ENCODE measurements at regions not wholly inside any gene's neighbourhood (a gene's known extent, or its start where the extent isn't known, plus 50 kb on each side); places are given as distances from the start of the nearest gene placed in this dataset.

- DNase-seq: no peak
Observed at GRCh38 chr15:53009093-53009492, 219.0 kb upstream of the ONECUT1 start.

- no peak for DNase-seq
Observed at GRCh38 chr15:53000409-53000808, 210.3 kb upstream of the ONECUT1 start.

- no peak for DNase-seq
Observed at GRCh38 chr15:52997123-52997522, 207.0 kb upstream of the ONECUT1 start.

GRCh38 chr15:52994290-52994689, 204.2 kb upstream of the ONECUT1 start:
- no peak for DNase-seq

GRCh38 chr15:52984507-52984906, 194.4 kb upstream of the ONECUT1 start:
- no peak for DNase-seq

GRCh38 chr15:52980446-52980845, 190.3 kb upstream of the ONECUT1 start:
- DNase-seq: no peak

GRCh38 chr15:52976516-52977075, 186.5 kb upstream of the ONECUT1 start:
- no peak for DNase-seq

- DNase-seq: no peak
Observed at GRCh38 chr15:52975941-52976449, 185.9 kb upstream of the ONECUT1 start.

- DNase-seq: no peak
Observed at GRCh38 chr15:52963865-52964264, 173.7 kb upstream of the ONECUT1 start.

- no peak for DNase-seq
Observed at GRCh38 chr15:52960283-52960682, 170.1 kb upstream of the ONECUT1 start.

GRCh38 chr15:52943746-52944145, 153.6 kb upstream of the ONECUT1 start:
- DNase-seq: no peak

GRCh38 chr15:52936489-52936888, 146.4 kb upstream of the ONECUT1 start:
- DNase-seq: no peak

GRCh38 chr15:52925130-52925529, 135.0 kb upstream of the ONECUT1 start:
- no peak for DNase-seq

GRCh38 chr15:52924630-52925029, 134.5 kb upstream of the ONECUT1 start:
- no peak for DNase-seq

GRCh38 chr15:52923626-52924025, 133.5 kb upstream of the ONECUT1 start:
- no peak for DNase-seq

GRCh38 chr15:52922871-52923270, 132.7 kb upstream of the ONECUT1 start:
- no peak for DNase-seq

- no peak for DNase-seq
Observed at GRCh38 chr15:52912172-52912571, 122.0 kb upstream of the ONECUT1 start.

GRCh38 chr15:52893338-52893737, 103.2 kb upstream of the ONECUT1 start:
- DNase-seq: no peak

- no peak for DNase-seq
Observed at GRCh38 chr15:52879904-52880303, 89.8 kb upstream of the ONECUT1 start.

GRCh38 chr15:52879145-52879544, 89.0 kb upstream of the ONECUT1 start:
- no peak for DNase-seq

GRCh38 chr15:52876991-52877663, 87.0 kb upstream of the ONECUT1 start:
- DNase-seq: no peak

- no peak for DNase-seq
Observed at GRCh38 chr15:52872036-52872818, 82.1 kb upstream of the ONECUT1 start.

GRCh38 chr15:52870015-52870414, 79.9 kb upstream of the ONECUT1 start:
- DNase-seq: no peak

- no peak for DNase-seq
Observed at GRCh38 chr15:52866698-52867097, 76.6 kb upstream of the ONECUT1 start.
